ENCODE measurements at regions not wholly inside any gene's neighbourhood (a gene's known extent, or its start where the extent isn't known, plus 50 kb on each side); places are given as distances from the start of the nearest gene placed in this dataset.

GRCh38 chr17:65381152-65381551, 180.3 kb downstream of the AXIN2 start:
- no peaks in the 10 kb centered on the region for H3K27me3 ChIP-seq (ENCODE audit: control insufficient read depth in 1 of 2, insufficient read depth in 2 of 2, low read length in 2 of 2)
- no peak overlapping the region for H3K27ac ChIP-seq (ENCODE audit: low read depth, low read length)
- H3K4me3 ChIP-seq (ENCODE audit: low read depth in 1 of 2, low read length in 2 of 2) = no peak overlapping the region

GRCh38 chr17:65374966-65375365, 186.5 kb downstream of the AXIN2 start:
- Histone ChIP-seq H3K27me3 (ENCODE audit: control insufficient read depth in 1 of 2, insufficient read depth in 2 of 2, low read length in 2 of 2) (peaks cover 0 to 4% of the 10 kb centered on the region in 2 donors), H3K9me3 (ENCODE audit: control insufficient read depth in 1 of 2, low read length in 2 of 2) (no peaks in the 10 kb centered on the region), H3K9ac (ENCODE audit: low read depth in 1 of 2, low read length in 2 of 2) (no peak overlapping the region), H3K4me3 (ENCODE audit: low read depth in 1 of 2, low read length in 2 of 2) (no peak overlapping the region), H3K4me1 (ENCODE audit: control insufficient read depth in 1 of 2, insufficient read depth in 2 of 2, low read length in 2 of 2) (peaks cover 13 to 22% of the 10 kb centered on the region in 2 donors), H3K27ac (ENCODE audit: low read depth, low read length) (no peak overlapping the region), H3K36me3 (ENCODE audit: control insufficient read depth in 1 of 2, insufficient read depth in 2 of 2, low read length in 2 of 2) (no peaks in the 10 kb centered on the region)

More at GRCh38 chr17:65381152-65381551, 180.3 kb downstream of the AXIN2 start:
- no peaks in the 10 kb centered on the region for H3K36me3 ChIP-seq (ENCODE audit: control insufficient read depth in 1 of 2, insufficient read depth in 2 of 2, low read length in 2 of 2)
- H3K4me1 ChIP-seq (ENCODE audit: control insufficient read depth in 1 of 2, insufficient read depth in 2 of 2, low read length in 2 of 2) = no peaks in the 10 kb centered on the region
- no peak overlapping the region for H3K9ac ChIP-seq (ENCODE audit: low read depth in 1 of 2, low read length in 2 of 2)
- H3K9me3 ChIP-seq (ENCODE audit: control insufficient read depth in 1 of 2, low read length in 2 of 2) = no peaks in the 10 kb centered on the region

- peaks cover 0 to 4% of the 10 kb centered on the region in 2 donors for H3K27me3 ChIP-seq (ENCODE audit: control insufficient read depth in 1 of 2, insufficient read depth in 2 of 2, low read length in 2 of 2)
- peaks cover 13 to 22% of the 10 kb centered on the region in 2 donors for H3K4me1 ChIP-seq (ENCODE audit: control insufficient read depth in 1 of 2, insufficient read depth in 2 of 2, low read length in 2 of 2)
- H3K9me3 ChIP-seq (ENCODE audit: control insufficient read depth in 1 of 2, low read length in 2 of 2) = no peaks in the 10 kb centered on the region
- no peak overlapping the region for H3K9ac ChIP-seq (ENCODE audit: low read depth in 1 of 2, low read length in 2 of 2)
- H3K27ac ChIP-seq (ENCODE audit: low read depth, low read length) = no peak overlapping the region
- H3K4me3 ChIP-seq (ENCODE audit: low read depth in 1 of 2, low read length in 2 of 2) = no peak overlapping the region
- no peaks in the 10 kb centered on the region for H3K36me3 ChIP-seq (ENCODE audit: control insufficient read depth in 1 of 2, insufficient read depth in 2 of 2, low read length in 2 of 2)
Observed at GRCh38 chr17:65371702-65372101, 189.7 kb downstream of the AXIN2 start.

GRCh38 chr17:65370669-65371131, 190.7 kb downstream of the AXIN2 start:
- H3K4me3 ChIP-seq (ENCODE audit: low read depth in 1 of 2, low read length in 2 of 2) = peak overlapping the region in 1 of 2 donors; percentile 37
- no peak overlapping the region for H3K9ac ChIP-seq (ENCODE audit: low read depth in 1 of 2, low read length in 2 of 2)
- peaks cover 13 to 22% of the 10 kb centered on the region in 2 donors for H3K4me1 ChIP-seq (ENCODE audit: control insufficient read depth in 1 of 2, insufficient read depth in 2 of 2, low read length in 2 of 2)
- H3K27me3 ChIP-seq (ENCODE audit: control insufficient read depth in 1 of 2, insufficient read depth in 2 of 2, low read length in 2 of 2) = peaks cover 0 to 4% of the 10 kb centered on the region in 2 donors
- H3K9me3 ChIP-seq (ENCODE audit: control insufficient read depth in 1 of 2, low read length in 2 of 2) = no peaks in the 10 kb centered on the region
- H3K36me3 ChIP-seq (ENCODE audit: control insufficient read depth in 1 of 2, insufficient read depth in 2 of 2, low read length in 2 of 2) = no peaks in the 10 kb centered on the region
- H3K27ac ChIP-seq (ENCODE audit: low read depth, low read length) = no peak overlapping the region

- Histone ChIP-seq H3K9ac (ENCODE audit: low read depth in 1 of 2, low read length in 2 of 2) (no peak overlapping the region), H3K27me3 (ENCODE audit: control insufficient read depth in 1 of 2, insufficient read depth in 2 of 2, low read length in 2 of 2) (peaks cover 0 to 4% of the 10 kb centered on the region in 2 donors)
Observed at GRCh38 chr17:65368341-65368740, 193.1 kb downstream of the AXIN2 start.

GRCh38 chr17:65366102-65366844, 195.2 kb downstream of the AXIN2 start:
- H3K9me3 ChIP-seq (ENCODE audit: control insufficient read depth in 1 of 2, low read length in 2 of 2) = no peaks in the 10 kb centered on the region

More at GRCh38 chr17:65368341-65368740, 193.1 kb downstream of the AXIN2 start:
- H3K27ac ChIP-seq (ENCODE audit: low read depth, low read length) = no peak overlapping the region
- H3K36me3 ChIP-seq (ENCODE audit: control insufficient read depth in 1 of 2, insufficient read depth in 2 of 2, low read length in 2 of 2) = no peaks in the 10 kb centered on the region
- H3K9me3 ChIP-seq (ENCODE audit: control insufficient read depth in 1 of 2, low read length in 2 of 2) = no peaks in the 10 kb centered on the region
- H3K4me1 ChIP-seq (ENCODE audit: control insufficient read depth in 1 of 2, insufficient read depth in 2 of 2, low read length in 2 of 2) = peaks cover 13 to 19% of the 10 kb centered on the region in 2 donors
- H3K4me3 ChIP-seq (ENCODE audit: low read depth in 1 of 2, low read length in 2 of 2) = no peak overlapping the region

GRCh38 chr17:65365169-65365568, 196.3 kb downstream of the AXIN2 start:
- Histone ChIP-seq H3K9ac (ENCODE audit: low read depth in 1 of 2, low read length in 2 of 2) (no peak overlapping the region), H3K4me3 (ENCODE audit: low read depth in 1 of 2, low read length in 2 of 2) (no peak overlapping the region), H3K4me1 (ENCODE audit: control insufficient read depth in 1 of 2, insufficient read depth in 2 of 2, low read length in 2 of 2) (peaks cover 0 to under 1% of the 10 kb centered on the region in 2 donors), H3K9me3 (ENCODE audit: control insufficient read depth in 1 of 2, low read length in 2 of 2) (no peaks in the 10 kb centered on the region), H3K36me3 (ENCODE audit: control insufficient read depth in 1 of 2, insufficient read depth in 2 of 2, low read length in 2 of 2) (no peaks in the 10 kb centered on the region), H3K27me3 (ENCODE audit: control insufficient read depth in 1 of 2, insufficient read depth in 2 of 2, low read length in 2 of 2) (no peaks in the 10 kb centered on the region), H3K27ac (ENCODE audit: low read depth, low read length) (no peak overlapping the region)

More at GRCh38 chr17:65366102-65366844, 195.2 kb downstream of the AXIN2 start:
- Histone ChIP-seq H3K27me3 (ENCODE audit: control insufficient read depth in 1 of 2, insufficient read depth in 2 of 2, low read length in 2 of 2) (peaks cover 0 to 4% of the 10 kb centered on the region in 2 donors), H3K9ac (ENCODE audit: low read depth in 1 of 2, low read length in 2 of 2) (no peak overlapping the region), H3K36me3 (ENCODE audit: control insufficient read depth in 1 of 2, insufficient read depth in 2 of 2, low read length in 2 of 2) (no peaks in the 10 kb centered on the region), H3K27ac (ENCODE audit: low read depth, low read length) (no peak overlapping the region), H3K4me1 (ENCODE audit: control insufficient read depth in 1 of 2, insufficient read depth in 2 of 2, low read length in 2 of 2) (peaks cover 6 to 11% of the 10 kb centered on the region in 2 donors), H3K4me3 (ENCODE audit: low read depth in 1 of 2, low read length in 2 of 2) (no peak overlapping the region)

GRCh38 chr17:65364438-65364837, 197.0 kb downstream of the AXIN2 start:
- no peaks in the 10 kb centered on the region for H3K9me3 ChIP-seq (ENCODE audit: control insufficient read depth in 1 of 2, low read length in 2 of 2)
- no peak overlapping the region for H3K9ac ChIP-seq (ENCODE audit: low read depth in 1 of 2, low read length in 2 of 2)
- H3K27me3 ChIP-seq (ENCODE audit: control insufficient read depth in 1 of 2, insufficient read depth in 2 of 2, low read length in 2 of 2) = no peaks in the 10 kb centered on the region
- H3K36me3 ChIP-seq (ENCODE audit: control insufficient read depth in 1 of 2, insufficient read depth in 2 of 2, low read length in 2 of 2) = no peaks in the 10 kb centered on the region
- H3K4me3 ChIP-seq (ENCODE audit: low read depth in 1 of 2, low read length in 2 of 2) = no peak overlapping the region
- H3K27ac ChIP-seq (ENCODE audit: low read depth, low read length) = no peak overlapping the region
- no peaks in the 10 kb centered on the region for H3K4me1 ChIP-seq (ENCODE audit: control insufficient read depth in 1 of 2, insufficient read depth in 2 of 2, low read length in 2 of 2)

GRCh38 chr17:65362826-65363225, 198.6 kb downstream of the AXIN2 start:
- no peak overlapping the region for H3K27ac ChIP-seq (ENCODE audit: low read depth, low read length)
- H3K27me3 ChIP-seq (ENCODE audit: control insufficient read depth in 1 of 2, insufficient read depth in 2 of 2, low read length in 2 of 2) = no peaks in the 10 kb centered on the region
- no peak overlapping the region for H3K4me3 ChIP-seq (ENCODE audit: low read depth in 1 of 2, low read length in 2 of 2)

GRCh38 chr17:65360961-65361552, 200.4 kb downstream of the AXIN2 start:
- no peaks in the 10 kb centered on the region for H3K27me3 ChIP-seq (ENCODE audit: control insufficient read depth in 1 of 2, insufficient read depth in 2 of 2, low read length in 2 of 2)
- H3K4me1 ChIP-seq (ENCODE audit: control insufficient read depth in 1 of 2, insufficient read depth in 2 of 2, low read length in 2 of 2) = no peaks in the 10 kb centered on the region
- no peak overlapping the region for H3K27ac ChIP-seq (ENCODE audit: low read depth, low read length)
- H3K9me3 ChIP-seq (ENCODE audit: control insufficient read depth in 1 of 2, low read length in 2 of 2) = no peaks in the 10 kb centered on the region
- no peak overlapping the region for H3K9ac ChIP-seq (ENCODE audit: low read depth in 1 of 2, low read length in 2 of 2)
- H3K4me3 ChIP-seq (ENCODE audit: low read depth in 1 of 2, low read length in 2 of 2) = no peak overlapping the region
- H3K36me3 ChIP-seq (ENCODE audit: control insufficient read depth in 1 of 2, insufficient read depth in 2 of 2, low read length in 2 of 2) = no peaks in the 10 kb centered on the region

More at GRCh38 chr17:65362826-65363225, 198.6 kb downstream of the AXIN2 start:
- Histone ChIP-seq H3K9me3 (ENCODE audit: control insufficient read depth in 1 of 2, low read length in 2 of 2) (no peaks in the 10 kb centered on the region), H3K9ac (ENCODE audit: low read depth in 1 of 2, low read length in 2 of 2) (no peak overlapping the region), H3K4me1 (ENCODE audit: control insufficient read depth in 1 of 2, insufficient read depth in 2 of 2, low read length in 2 of 2) (no peaks in the 10 kb centered on the region), H3K36me3 (ENCODE audit: control insufficient read depth in 1 of 2, insufficient read depth in 2 of 2, low read length in 2 of 2) (no peaks in the 10 kb centered on the region)
